ENCODE measurements at regions not wholly inside any gene's neighbourhood (a gene's known extent, or its start where the extent isn't known, plus 50 kb on each side); places are given as distances from the start of the nearest gene placed in this dataset.

DNA sequence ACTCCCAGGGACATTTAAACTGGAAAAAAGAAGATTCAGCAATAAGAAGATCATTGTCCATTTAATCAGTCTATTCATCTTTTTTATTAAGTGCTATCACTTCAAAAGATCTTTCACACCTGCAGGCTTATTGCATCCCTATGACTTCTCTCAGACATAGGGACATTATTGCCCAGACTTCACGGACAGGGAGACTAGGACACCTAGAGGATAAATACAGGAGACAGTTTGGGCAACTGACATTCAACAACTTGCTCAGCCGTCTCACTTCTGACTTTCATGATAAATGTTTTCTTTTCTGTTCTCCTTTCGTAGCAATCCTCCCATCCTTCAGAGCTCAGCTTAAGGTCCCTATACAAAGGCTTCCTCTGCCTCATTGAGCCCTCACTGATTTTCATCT, 84.3 kb downstream of the TMEM30B start:
- no peaks in the 10 kb centered on the region for H3K36me3 ChIP-seq (ENCODE audit: low read depth)
- no peaks in the 10 kb centered on the region for H3K4me1 ChIP-seq (replicated peaks; ENCODE audit: insufficient read depth)
- H3K9me2 ChIP-seq (ENCODE audit: insufficient read depth), result no peaks in the 10 kb centered on the region
- no peak overlapping the region for H2AFZ ChIP-seq
- no peaks in the 10 kb centered on the region for H4K20me1 ChIP-seq (ENCODE audit: insufficient read depth)
- TF ChIP-seq, protein P1, sequence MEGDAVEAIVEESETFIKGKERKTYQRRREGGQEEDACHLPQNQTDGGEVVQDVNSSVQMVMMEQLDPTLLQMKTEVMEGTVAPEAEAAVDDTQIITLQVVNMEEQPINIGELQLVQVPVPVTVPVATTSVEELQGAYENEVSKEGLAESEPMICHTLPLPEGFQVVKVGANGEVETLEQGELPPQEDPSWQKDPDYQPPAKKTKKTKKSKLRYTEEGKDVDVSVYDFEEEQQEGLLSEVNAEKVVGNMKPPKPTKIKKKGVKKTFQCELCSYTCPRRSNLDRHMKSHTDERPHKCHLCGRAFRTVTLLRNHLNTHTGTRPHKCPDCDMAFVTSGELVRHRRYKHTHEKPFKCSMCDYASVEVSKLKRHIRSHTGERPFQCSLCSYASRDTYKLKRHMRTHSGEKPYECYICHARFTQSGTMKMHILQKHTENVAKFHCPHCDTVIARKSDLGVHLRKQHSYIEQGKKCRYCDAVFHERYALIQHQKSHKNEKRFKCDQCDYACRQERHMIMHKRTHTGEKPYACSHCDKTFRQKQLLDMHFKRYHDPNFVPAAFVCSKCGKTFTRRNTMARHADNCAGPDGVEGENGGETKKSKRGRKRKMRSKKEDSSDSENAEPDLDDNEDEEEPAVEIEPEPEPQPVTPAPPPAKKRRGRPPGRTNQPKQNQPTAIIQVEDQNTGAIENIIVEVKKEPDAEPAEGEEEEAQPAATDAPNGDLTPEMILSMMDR (conservative IDR thresholded peaks at IDR 0.05), result peak; percentile 30; the same call in 1 of the 2 replicates
- no peak for TF ChIP-seq EZH2 (IDR thresholded peaks at IDR 0.05; ENCODE audit: low read depth)
- no peaks in the 10 kb centered on the region for H3K79me2 ChIP-seq (ENCODE audit: low read depth)
- no peaks in the 10 kb centered on the region for H3F3A ChIP-seq (ENCODE audit: insufficient read depth, low read depth)
- ChIA-PET POLR2A (ENCODE audit: unreplicated experiment) (no interaction called here), CTCF (no interaction called here)
- intact Hi-C loops (cut with micrococcal nuclease; ENCODE audit: unreplicated experiment), result loop anchor here (1.0 kb wide), 1 partner anchor 571 kb away; no protein-coding TSS in a partner anchor
- no peaks in the 10 kb centered on the region for H3K27me3 ChIP-seq (ENCODE audit: insufficient read depth, low read depth)
- no peak overlapping the region for H3K4me2 ChIP-seq
- H3K4me3 ChIP-seq, result no peak overlapping the region
- DNase-seq, result no peak
- H3K9me3 ChIP-seq (ENCODE audit: insufficient read depth, low read depth), result no peaks in the 10 kb centered on the region; the same call in 1 of the 2 replicates
- H3K27ac ChIP-seq, result no peak overlapping the region
- BruUV-seq (replicated peaks), result no TSS peak

DNA sequence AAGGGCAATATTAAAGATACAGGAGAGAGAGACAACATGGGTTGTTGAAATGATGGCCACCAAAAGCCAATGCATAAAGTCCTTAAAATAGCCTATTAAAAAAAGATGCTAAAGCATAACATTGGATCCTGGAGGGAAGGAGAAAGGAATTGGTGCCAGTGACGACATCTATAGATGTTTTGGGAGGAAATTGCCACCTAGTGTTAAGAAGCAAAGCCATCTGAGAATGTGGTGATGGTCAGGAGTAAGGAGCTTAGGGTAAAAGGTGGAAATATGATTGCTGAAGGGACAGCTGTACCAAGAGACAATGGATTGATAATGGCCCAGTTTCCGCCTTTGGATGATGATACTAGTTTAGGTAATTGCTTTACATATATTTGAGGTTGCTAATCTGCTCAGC, 85.1 kb downstream of the TMEM30B start:
- Histone ChIP-seq H4K20me1 (ENCODE audit: insufficient read depth) (no peaks in the 10 kb centered on the region), H3K4me2 (no peak overlapping the region), H2AFZ (no peak overlapping the region), H3K4me1 (replicated peaks; ENCODE audit: insufficient read depth) (no peaks in the 10 kb centered on the region), H3F3A (ENCODE audit: insufficient read depth, low read depth) (no peaks in the 10 kb centered on the region), H3K4me3 (no peak overlapping the region), H3K27ac (no peak overlapping the region), H3K9me2 (ENCODE audit: insufficient read depth) (no peaks in the 10 kb centered on the region), H3K79me2 (ENCODE audit: low read depth) (no peaks in the 10 kb centered on the region), H3K36me3 (ENCODE audit: low read depth) (no peaks in the 10 kb centered on the region), H3K27me3 (ENCODE audit: insufficient read depth, low read depth) (no peaks in the 10 kb centered on the region), H3K9me3 (ENCODE audit: insufficient read depth, low read depth) (no peaks in the 10 kb centered on the region; the same call in 1 of the 2 replicates)
- BruUV-seq (replicated peaks), result no TSS peak
- intact Hi-C loops (cut with micrococcal nuclease; ENCODE audit: unreplicated experiment), result loop anchor here (1.0 kb wide), 1 partner anchor 571 kb away; no protein-coding TSS in a partner anchor
- DNase-seq, result no peak
- ChIA-PET CTCF (interaction anchor here (0.6 kb wide), 1 partner anchor 482 kb away, joined by 3 read pairs; no protein-coding TSS in a partner anchor), POLR2A (ENCODE audit: unreplicated experiment) (interaction anchor here (0.6 kb wide), 1 partner anchor 12 kb away, joined by 6 read pairs; no protein-coding TSS in a partner anchor)
- no peak for TF ChIP-seq EZH2 (IDR thresholded peaks at IDR 0.05; ENCODE audit: low read depth)
- TF ChIP-seq, protein P1 (conservative IDR thresholded peaks at IDR 0.05), result no peak

DNA sequence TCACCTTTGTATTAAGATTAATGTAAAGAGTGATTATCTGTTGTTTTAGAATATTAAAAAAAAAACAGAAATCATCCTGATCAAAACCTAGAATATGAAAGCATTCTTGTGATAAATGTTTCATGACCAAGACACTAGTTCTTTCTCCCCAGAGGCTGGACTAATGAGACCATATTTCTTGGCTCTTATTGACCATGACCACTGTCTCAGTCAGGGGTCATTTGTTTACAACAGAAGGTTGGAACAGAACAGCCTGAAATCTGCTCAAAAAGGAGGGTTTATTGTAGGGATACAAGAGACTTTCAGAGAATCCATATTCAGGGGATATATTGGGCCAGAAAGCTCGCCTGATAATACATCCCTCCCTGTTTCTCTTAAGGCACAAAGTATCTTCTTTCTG, 87.7 kb downstream of the TMEM30B start:
- H3K27me3 ChIP-seq (ENCODE audit: insufficient read depth, low read depth), result no peaks in the 10 kb centered on the region
- H3K27ac ChIP-seq, result no peak overlapping the region
- intact Hi-C loops (cut with micrococcal nuclease; ENCODE audit: unreplicated experiment), result no loop called here
- ChIA-PET CTCF (no interaction called here), POLR2A (ENCODE audit: unreplicated experiment) (no interaction called here)
- H3K79me2 ChIP-seq (ENCODE audit: low read depth), result no peaks in the 10 kb centered on the region
- H3K36me3 ChIP-seq (ENCODE audit: low read depth), result no peaks in the 10 kb centered on the region
- DNase-seq, result no peak
- H3K4me2 ChIP-seq, result no peak overlapping the region
- TF ChIP-seq, protein P1 (conservative IDR thresholded peaks at IDR 0.05), result no peak
- no peak for TF ChIP-seq EZH2 (IDR thresholded peaks at IDR 0.05; ENCODE audit: low read depth)
- no peaks in the 10 kb centered on the region for H4K20me1 ChIP-seq (ENCODE audit: insufficient read depth)
- no TSS peak for BruUV-seq (replicated peaks)
- H3K9me2 ChIP-seq (ENCODE audit: insufficient read depth), result no peaks in the 10 kb centered on the region
- H3K4me3 ChIP-seq, result no peak overlapping the region
- peaks cover 9% of the 10 kb centered on the region; the same call in 1 of the 2 replicates for H3F3A ChIP-seq (ENCODE audit: insufficient read depth, low read depth)
- H3K4me1 ChIP-seq (replicated peaks; ENCODE audit: insufficient read depth), result no peaks in the 10 kb centered on the region
- no peaks in the 10 kb centered on the region; the same call in 1 of the 2 replicates for H3K9me3 ChIP-seq (ENCODE audit: insufficient read depth, low read depth)
- H2AFZ ChIP-seq, result no peak overlapping the region
